NCI-H2107 (cell line): ENCODE measurements at regions not wholly inside any gene's neighbourhood (a gene's known extent, or its start where the extent isn't known, plus 50 kb on each side); places are given as distances from the start of the nearest gene placed in this dataset.

ENCODE experiments used
- DNase-seq: peaks from one replicate; lab custom pipeline; 2025; lab: John Stamatoyannopoulos, UW

DNA sequence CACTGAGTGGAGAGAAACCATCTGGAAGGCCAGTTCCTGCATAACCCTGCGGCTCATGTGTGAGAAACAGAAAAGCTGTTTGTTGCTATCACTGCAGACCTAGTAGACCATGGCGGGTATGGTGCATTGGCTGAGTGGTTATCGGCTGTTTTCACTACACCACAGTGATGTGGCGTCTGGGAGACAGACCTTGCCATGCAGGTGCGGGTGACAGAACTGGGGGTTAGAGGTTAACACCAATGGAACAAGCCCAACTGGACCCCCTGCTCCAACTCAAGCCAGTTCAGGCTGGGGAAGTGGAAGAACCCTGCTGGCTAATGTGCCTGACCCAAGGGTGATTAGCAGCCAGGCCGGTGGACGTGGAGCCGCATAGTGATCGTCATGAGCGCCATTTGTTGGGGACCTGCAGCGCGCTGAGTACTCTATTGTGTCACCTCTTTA, 91.9 kb downstream of the IRF8 start:
- DNase-seq: no peak

GRCh38 chr16:85991425-85991824, 92.5 kb downstream of the IRF8 start:
- no peak for DNase-seq

DNA sequence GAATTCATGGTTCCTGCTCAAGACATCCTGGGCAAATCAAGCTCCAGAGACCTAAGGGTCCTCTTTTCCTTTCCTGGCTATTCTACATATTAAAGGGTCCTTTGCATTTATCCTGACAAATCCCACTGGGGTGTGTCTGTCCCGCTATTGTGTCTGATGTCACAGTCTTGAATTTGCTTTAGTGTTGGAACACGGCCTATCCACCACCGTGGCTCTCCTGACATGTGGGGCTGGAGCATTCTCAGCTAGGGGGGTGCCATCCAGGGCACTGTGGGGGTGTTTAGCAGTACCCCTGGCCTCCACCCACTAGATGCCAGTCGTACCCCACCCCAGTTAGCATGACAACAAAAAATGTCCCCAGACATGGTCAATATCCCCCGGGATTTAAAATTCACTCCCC, 92.9 kb downstream of the IRF8 start:
- no peak for DNase-seq

GRCh38 chr16:85992359-85992758, 93.4 kb downstream of the IRF8 start:
- DNase-seq: no peak

DNA sequence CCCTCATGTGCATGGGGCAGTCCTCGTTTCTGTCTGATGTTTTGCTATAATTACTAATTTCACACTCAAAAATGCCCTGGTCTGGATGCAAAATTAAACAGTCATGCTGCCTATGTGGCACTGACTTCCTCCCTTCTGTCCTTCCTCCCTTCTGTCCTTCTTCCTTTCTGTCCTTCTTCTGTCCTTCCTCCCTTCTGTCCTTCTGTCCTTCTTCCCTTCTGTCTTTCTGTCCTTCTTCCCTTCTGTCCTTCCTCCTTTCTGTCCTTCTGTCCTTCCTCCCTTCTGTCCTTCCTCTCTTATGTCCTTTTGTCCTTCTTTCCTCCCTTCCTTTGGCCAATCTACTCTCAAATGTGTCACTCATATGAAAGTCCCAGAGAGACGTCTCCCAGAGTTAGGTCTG, 93.8 kb downstream of the IRF8 start:
- DNase-seq: no peak

DNA sequence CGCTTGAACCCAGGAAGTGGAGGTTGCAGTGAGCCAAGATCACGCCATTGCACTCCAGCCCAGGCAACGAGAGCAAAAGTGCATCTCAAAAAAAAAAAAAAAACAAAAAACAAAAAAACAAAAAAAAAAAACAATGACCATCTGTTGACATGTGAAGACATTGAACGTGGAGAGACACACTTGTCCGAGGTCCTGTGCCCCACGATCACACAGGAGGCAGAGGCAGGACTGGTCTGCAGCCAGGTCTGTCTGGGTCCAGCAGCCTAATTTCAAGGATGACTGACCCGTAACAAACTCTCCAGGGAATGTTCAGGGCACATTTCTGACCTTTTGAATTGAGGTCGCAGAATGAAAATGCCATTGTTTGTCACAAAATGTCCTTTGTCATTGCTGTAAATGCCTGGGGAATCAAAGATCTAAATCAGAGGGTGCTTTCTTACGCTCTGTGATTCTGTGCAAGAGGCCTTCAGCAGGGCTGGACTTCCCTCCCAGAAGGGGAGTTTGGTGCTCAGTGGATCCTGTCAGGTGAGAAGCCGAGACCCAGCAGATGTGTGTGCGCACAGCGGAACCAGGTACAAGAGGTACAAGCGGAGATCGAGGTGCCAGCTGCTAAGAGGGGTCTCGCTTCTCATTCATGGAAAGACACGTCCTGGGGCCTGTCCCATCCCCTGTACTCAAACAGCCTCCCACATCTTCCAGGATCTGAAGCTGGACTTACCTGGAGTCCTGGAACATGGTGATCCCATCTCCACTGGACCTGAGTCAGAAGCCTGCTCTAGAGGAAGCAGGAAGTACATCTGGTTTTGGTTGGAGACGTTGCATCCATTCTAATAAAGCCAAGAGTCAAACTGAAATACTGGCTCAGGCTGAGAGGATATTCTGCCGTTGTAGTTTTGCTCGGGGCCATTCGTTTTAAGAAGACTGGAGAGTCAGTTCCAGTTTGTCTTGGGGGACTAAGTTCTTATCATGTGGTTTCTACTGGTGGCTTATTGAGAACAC, 95.8 kb downstream of the IRF8 start:
- DNase-seq: no peak

GRCh38 chr16:85995541-85996423, 96.8 kb downstream of the IRF8 start:
- no peak for DNase-seq

DNA sequence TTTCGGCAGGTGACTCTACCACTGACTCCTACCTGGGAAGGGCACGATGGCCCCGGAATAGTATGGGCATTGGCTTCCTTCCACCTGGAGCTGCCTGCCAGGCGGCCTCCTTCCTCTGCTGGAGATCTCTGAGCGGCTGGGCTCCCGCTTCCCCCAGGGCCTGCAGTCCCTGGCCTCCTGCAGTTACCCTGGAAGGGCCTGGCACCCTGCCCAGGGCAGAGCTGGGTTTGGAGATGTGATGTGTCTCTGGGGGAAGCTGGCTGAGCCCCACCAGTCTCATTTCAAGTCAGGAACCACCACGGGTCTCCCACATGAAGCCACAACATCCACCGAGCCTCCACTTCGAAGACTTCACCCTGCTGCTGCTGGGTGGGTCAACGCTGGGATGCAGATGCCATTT, 97.9 kb downstream of the IRF8 start:
- no peak for DNase-seq

GRCh38 chr16:85998171-85998867, 99.4 kb downstream of the IRF8 start:
- no peak for DNase-seq

DNA sequence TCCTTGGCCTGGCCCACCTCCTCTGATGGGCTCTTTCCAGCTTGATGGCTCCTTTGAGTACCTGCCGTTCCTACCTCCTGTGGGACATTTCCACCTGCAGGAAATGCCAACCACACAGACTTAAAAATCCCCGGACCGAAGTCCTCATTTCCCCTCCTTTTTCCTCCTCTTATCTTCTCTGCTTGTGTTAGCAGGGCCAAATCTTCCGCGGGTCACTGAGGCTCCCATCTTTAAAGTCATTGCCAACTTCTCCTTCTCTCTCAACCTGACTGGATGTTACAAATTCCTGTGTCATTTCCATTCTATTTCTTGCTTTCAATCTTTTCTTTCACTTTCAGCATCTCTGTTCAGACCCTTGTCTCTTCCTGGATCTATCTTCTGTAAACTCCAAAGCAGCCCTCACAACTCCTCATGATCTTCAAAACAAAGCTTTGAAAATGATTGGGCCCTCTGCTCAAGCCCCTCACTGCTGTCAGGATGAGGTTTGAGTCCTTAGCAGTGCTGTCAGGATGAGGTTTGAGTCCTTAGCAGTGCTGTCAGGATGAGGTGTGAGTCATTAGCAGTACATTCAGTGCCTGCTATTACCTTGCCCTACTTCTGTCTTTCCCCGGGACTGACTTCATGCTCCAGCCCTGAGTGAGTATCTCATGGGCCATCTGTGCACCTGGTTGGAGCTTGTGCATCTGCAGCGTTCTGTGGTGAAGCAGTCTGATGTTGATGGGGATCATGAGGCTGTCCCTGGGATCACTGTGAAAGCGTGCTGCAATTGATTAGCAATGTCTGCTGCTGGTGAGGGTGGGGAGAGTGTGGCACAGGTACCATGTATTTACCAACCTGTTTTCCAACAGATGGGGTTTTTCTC, 100.1 kb downstream of the IRF8 start:
- no peak for DNase-seq

DNA sequence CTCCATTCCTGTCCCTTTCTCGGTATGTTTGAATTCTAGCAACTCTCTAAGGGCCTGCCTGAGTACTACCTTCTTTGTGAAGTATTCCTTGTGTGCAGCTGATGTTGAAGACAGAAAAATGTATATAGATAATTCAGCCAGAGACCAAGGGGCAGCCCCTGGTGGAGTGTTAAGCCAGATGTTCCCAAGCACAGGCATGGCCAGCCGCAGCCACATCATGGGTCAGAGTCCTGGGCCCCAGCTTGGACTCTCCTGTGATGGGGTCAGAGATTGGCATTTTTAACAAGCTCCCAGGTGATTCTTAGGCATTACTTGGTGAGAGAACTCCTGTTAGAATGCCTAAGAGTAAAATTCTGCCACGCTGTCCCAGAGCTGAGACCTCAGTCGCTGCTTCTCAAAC, 100.8 kb downstream of the IRF8 start:
- DNase-seq: no peak

- no peak for DNase-seq
Measured at GRCh38 chr16:86002178-86002900, 103.4 kb downstream of the IRF8 start.

- DNase-seq: no peak
Measured at GRCh38 chr16:86007524-86007923, 108.6 kb downstream of the IRF8 start.

DNA sequence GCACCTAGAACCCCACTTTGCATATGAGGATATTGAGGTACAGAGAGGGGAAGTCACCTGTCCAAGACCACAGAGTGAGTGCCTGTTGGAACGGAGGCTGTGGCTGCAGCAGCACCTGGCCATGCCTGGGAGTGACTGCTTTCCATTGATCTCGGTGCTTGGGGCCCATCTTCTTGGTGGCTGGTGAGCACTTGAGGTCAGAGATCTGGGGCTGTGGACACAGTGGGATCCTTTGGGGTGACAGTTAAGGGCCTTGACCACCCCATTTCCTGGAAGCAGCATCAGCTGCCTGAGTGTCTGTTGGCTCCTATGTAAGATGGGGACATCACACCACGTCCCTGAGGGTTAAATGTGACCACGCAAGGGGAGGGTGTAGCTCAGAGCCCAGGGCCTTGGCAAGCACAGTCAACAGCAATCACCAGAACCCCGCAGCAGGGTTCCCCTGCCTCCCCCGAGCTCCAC, 111.7 kb downstream of the IRF8 start:
- DNase-seq: no peak

DNA sequence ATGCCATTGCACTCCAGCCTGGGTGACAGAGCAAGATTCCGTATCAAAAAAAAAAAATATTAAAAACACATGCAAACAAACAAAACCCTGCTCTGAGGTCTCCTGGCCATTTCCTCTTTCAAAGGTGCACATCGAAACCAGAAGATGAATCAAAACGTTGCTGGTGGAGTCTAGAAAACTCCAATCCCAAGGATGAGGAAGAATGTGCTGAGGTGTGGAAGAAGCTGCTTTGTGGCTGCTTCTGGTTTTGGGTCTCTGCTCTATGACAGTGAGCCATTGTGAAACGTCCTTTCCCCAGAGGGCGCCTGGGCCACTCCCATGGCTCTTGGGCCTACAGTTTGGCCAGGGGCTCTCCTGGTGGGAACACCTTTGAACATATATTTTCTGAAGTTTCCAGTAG, 112.6 kb downstream of the IRF8 start:
- no peak for DNase-seq

DNA sequence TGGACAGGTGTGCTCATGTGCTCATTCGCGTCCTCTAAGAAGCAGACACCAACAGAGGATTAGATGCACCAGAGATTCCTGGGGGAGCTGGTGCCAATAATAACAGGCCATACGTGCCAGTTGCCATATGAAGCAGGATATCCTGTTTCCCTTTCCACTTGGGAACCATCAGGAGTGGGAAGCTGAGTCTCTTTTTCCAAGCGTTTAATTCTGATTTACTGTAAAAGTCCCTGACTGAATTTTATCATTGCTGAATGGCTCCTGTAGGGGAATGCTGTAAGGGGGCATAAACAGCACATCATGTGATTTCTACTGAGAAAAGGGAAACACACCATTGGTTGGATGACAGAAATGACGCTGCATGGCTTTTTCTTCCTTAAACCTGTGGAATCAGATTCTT, 113.3 kb downstream of the IRF8 start:
- no peak for DNase-seq

GRCh38 chr16:86013867-86014266, 114.9 kb downstream of the IRF8 start:
- DNase-seq: no peak

- DNase-seq: no peak
Measured at GRCh38 chr16:86015606-86016005, 116.6 kb downstream of the IRF8 start.

DNA sequence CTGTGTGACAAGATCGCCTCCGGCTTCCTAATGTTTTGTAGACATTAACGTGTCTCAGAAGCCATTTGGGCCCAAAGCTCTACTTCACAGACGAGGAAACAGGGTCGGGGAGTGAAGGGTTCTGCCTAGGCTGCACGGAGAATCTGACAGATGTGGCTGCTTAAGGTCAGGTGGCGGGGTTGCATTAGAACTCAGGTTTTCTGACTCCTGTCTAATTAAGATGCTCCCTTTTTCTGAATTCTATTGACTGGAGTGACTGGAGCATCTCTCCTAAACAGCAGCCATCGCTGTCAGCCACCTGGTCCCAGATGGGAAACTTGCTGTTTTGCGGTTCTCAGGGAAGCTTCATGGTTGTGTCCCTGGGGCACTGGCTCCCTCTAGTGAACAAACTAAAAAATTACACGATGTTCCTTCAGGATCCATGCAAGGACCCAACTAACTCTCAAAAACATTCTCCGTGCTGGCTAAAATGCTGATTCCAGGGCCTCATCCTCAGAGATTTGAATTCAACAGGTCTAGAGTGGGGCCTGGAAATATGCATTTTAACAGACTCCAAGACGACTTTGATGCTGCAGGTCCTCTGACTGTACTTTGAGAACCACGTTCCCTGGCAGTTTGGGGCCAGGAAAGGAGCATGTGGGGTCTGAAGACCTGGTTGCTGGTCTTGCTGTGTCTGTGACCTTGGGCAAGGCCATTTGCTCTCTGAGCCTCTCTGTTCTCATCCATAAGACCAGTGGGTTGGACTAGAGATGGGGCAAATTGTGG, 117.4 kb downstream of the IRF8 start:
- peak; percentile 21 for DNase-seq

DNA sequence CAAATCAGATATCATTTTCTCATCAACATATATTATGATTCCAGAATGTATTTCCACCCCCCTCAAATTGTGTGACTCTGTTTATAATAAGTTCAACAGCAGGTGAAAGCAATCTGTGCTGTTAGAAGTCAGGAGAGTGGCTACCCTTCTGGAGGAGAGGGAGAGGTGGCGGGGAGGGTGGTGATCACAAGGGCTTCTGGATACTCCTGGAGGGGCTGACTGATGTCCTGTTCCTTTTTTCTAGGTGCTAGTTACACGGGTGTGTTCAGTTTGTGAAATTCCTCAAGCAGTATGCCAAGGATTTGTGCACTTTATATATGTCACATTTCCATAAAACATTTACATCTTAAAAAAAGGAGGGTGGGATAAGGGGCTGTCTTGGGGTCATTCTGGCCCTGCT, 119.1 kb downstream of the IRF8 start:
- no peak for DNase-seq
